ENCODE measurements at regions not wholly inside any gene's neighbourhood (a gene's known extent, or its start where the extent isn't known, plus 50 kb on each side); places are given as distances from the start of the nearest gene placed in this dataset.

DNA sequence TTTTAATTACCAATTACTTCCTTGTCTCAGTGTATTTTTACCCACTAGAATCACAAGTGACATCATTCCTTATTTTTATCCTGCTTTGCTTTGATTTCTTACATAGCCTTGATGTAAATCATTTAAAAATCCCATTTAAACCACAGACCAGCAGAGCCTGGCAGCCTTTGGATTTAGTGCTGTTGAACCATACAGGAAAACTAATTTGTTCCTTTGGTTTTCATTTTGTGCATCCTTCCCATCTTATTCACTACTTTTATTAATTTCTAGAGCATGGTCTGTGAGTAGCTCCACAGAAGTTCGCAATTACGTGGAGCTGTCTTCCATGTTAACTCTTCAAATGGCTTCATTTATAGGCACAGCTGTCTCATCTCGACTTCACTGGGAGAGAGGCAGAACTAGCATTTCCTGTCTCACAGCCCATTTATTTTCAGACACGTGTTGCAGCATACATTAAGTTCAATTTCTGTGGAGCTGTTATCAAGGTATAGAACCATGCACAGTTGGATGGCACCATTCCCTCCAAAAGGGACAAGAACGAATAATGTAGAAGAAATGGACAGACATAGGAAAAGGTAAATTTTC lies 235.3 kb downstream of the MRPL39 start:
- TF ChIP-seq, protein P1, sequence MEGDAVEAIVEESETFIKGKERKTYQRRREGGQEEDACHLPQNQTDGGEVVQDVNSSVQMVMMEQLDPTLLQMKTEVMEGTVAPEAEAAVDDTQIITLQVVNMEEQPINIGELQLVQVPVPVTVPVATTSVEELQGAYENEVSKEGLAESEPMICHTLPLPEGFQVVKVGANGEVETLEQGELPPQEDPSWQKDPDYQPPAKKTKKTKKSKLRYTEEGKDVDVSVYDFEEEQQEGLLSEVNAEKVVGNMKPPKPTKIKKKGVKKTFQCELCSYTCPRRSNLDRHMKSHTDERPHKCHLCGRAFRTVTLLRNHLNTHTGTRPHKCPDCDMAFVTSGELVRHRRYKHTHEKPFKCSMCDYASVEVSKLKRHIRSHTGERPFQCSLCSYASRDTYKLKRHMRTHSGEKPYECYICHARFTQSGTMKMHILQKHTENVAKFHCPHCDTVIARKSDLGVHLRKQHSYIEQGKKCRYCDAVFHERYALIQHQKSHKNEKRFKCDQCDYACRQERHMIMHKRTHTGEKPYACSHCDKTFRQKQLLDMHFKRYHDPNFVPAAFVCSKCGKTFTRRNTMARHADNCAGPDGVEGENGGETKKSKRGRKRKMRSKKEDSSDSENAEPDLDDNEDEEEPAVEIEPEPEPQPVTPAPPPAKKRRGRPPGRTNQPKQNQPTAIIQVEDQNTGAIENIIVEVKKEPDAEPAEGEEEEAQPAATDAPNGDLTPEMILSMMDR (conservative IDR thresholded peaks at IDR 0.05; ENCODE audit: low read depth, low read length): no peak
- no peak overlapping the region for H3K4me3 ChIP-seq (ENCODE audit: low read length)
- no peak for DNase-seq (ENCODE audit: low read depth)

DNA sequence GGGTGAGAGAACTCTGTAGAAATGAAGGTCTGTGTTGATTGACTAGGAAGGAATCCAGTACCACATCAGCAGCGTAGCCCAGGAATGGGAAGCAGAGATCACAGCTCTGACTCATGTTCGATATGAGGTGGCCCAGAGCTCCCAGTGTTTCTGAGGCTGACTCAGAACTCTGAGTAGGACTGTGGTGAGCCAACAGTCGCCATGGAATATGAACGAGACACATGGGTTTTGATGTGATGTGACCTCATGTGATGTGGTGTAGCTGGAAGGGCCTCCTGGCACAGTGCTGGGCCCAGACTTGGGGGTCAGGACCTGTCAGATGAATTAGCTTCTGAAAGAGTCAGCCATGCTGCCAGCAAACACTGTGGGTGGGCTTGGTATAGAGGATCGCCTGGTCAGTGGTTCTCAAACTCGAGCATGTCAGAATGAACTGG lies 237.0 kb downstream of the MRPL39 start:
- TF ChIP-seq, protein P1 (conservative IDR thresholded peaks at IDR 0.05; ENCODE audit: low read depth, low read length): no peak
- DNase-seq (ENCODE audit: low read depth): peak; percentile 90

DNA sequence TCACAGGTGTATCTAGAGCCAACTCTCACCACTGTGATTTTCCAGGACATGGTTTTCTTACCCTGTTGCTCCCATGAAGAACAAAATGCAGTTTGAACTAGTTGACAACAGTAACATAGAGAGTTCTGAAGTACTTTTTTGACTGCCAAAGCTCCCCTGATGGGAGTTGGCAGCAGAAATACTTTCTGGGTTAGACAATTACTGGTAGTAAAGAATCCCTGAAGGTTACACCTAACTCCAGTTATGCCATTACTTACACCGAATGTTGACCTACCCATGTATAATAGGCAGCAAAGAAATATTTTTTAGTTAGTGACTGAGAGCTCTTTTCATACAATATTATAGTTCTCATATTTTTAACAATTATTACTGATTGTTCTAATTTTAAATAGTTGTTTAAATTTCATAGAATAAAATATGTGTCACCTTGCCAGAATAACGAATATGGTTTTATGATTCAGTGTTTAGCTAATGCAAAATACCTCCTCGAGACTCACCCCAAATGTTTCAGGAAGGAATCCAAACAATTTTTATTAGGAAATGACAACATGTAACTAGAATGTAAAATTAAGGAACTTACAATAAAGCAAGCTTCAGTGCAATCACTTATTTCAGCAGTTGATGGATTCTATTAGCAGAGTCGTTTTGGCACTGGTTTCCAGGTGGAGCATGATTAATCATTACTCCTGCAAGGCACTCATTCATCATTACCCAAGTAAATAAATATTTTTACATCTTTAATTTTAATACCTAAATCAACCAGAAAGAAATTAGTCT lies 237.6 kb downstream of the MRPL39 start:
- no peak overlapping the region for H3K4me3 ChIP-seq (ENCODE audit: low read length)
- DNase-seq (ENCODE audit: low read depth): peak; percentile 26
- TF ChIP-seq, protein P1 (conservative IDR thresholded peaks at IDR 0.05; ENCODE audit: low read depth, low read length): no peak

More for the DNA sequence above, 237.0 kb downstream of the MRPL39 start:
- no peak overlapping the region for H3K4me3 ChIP-seq (ENCODE audit: low read length)

DNA sequence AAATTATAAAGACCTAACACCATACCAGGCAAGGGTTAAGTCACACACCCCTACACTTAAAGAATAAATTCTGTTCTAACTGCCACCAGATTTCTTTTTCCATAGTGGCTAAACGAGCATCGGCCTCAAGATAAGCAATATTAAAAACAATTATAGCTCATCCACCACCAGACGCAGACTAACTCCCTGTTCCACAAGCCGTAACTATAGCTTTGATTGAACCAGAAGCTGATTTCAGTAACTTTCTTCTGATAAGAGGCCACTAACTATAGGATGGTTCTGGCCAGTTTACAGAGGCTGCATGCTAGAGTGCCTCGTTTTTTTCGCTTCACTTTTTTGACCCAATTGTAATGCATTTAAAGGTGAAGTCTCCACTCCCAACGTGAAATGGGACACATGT lies 238.8 kb downstream of the MRPL39 start:
- no peak overlapping the region for H3K4me3 ChIP-seq (ENCODE audit: low read length)
- no peak for DNase-seq (ENCODE audit: low read depth)
- TF ChIP-seq, protein P1 (conservative IDR thresholded peaks at IDR 0.05; ENCODE audit: low read depth, low read length): no peak

DNA sequence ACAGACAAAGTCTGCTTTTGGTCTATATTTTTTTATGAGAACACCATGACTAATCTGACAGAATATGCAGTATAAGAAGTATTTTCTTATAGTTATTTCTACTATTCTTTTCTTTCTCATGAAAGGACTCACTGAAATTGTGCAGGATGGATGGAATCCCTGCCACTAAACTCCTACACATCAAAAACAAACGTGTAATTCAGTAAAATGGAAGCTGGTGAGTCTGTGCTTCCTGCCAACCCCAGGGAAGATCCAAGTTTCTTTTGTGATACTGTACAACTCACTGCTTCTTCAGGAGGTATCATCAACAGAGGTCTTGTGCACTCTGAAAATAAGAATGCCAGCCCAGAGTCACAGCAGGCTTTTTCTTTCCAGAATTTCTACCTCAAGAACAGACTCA lies 241.2 kb downstream of the MRPL39 start:
- TF ChIP-seq, protein P1 (conservative IDR thresholded peaks at IDR 0.05; ENCODE audit: low read depth, low read length): no peak
- no peak overlapping the region for H3K4me3 ChIP-seq (ENCODE audit: low read length)
- no peak for DNase-seq (ENCODE audit: low read depth)

DNA sequence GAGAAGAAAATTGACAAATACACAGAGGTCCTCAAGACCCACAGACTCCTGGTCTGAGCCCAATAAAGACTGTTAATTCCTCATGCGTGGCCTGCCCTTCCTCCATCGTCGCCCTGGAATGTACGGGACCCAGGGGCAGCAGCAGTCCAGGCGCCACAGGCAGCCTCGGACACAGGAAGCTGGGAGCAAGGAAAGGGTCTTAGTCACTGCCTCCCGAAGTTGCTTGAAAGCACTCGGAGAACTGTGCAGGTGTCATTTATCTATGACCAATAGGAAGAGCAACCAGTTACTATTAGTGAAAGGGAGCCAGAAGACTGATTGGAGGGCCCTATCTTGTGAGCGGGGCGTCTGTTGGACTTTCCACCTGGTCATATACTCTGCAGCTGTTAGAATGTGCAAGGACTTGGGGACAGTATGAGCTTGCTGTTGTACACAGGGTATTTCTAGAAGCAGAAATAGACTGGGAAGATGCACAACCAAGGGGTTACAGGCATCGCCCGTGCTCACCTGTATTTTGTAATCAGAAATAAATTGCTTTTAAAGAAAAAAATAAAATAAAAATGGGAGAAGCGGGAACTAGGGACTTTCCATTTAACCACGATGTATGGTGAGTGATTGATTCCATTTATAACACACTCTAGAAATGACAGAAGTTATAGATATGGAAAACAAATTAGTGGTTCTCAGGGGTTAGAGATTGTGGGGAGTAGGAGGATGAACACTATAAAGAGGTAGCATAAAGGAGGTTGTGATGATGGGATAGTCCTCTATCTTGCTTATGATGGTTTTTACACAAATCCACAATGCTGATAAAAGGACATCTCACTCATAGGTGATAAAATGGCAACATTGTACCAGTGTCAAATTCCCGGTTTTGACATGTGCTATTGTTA lies 244.7 kb downstream of the MRPL39 start:
- no peak overlapping the region for H3K4me3 ChIP-seq (ENCODE audit: low read length)
- TF ChIP-seq, protein P1 (conservative IDR thresholded peaks at IDR 0.05; ENCODE audit: low read depth, low read length): no peak
- no peak for DNase-seq (ENCODE audit: low read depth)

Data from retinal pigment epithelial cell (primary cell).